Epithelial cell of proximal tubule (primary cell): ENCODE measurements at regions not wholly inside any gene's neighbourhood (a gene's known extent, or its start where the extent isn't known, plus 50 kb on each side); places are given as distances from the start of the nearest gene placed in this dataset.
"Not testable (repeated sequence)": the region's sequence is repeated elsewhere in the genome, so short reads cannot be mapped to it uniquely, and the experiment has no call there.

Experiments used
- DNase-seq: peaks from one replicate; pipeline ENCODE4 v3.0.0-alpha.2; 2011; ENCODE audit warnings: low read depth
- H3K4me3 ChIP-seq: 2 replicates; pipeline ENCODE4 v1.5.1; 2011; ENCODE audit warnings: low read depth, mild to moderate bottlenecking, low read length
- CTCF ChIP-seq: conservative IDR thresholded peaks from 2 replicates; pipeline ENCODE4 v1.5.1; 2012; ENCODE audit warnings: low read depth, mild to moderate bottlenecking, low read length

GRCh38 chr20:5390720-5391119, 74.0 kb upstream of the PROKR2 start:
- DNase-seq = no peak
- no peak for TF ChIP-seq CTCF
- no peak overlapping the region for H3K4me3 ChIP-seq

- not testable (repeated sequence) for DNase-seq, H3K4me3 ChIP-seq
These were observed 70.1 kb upstream of the PROKR2 start for GRCh38 chr20:5386846-5387245.

- not testable (repeated sequence) for DNase-seq, H3K4me3 ChIP-seq
These were observed 64.8 kb upstream of the PROKR2 start for GRCh38 chr20:5381527-5381926.

GRCh38 chr20:5377484-5377883, 60.7 kb upstream of the PROKR2 start:
- no peak for DNase-seq
- no peak overlapping the region for H3K4me3 ChIP-seq
- no peak for TF ChIP-seq CTCF

GRCh38 chr20:5376228-5376627, 59.5 kb upstream of the PROKR2 start:
- no peak for DNase-seq
- TF ChIP-seq CTCF = no peak
- H3K4me3 ChIP-seq = no peak overlapping the region

GRCh38 chr20:5374171-5374570, 57.4 kb upstream of the PROKR2 start:
- DNase-seq = no peak
- no peak overlapping the region for H3K4me3 ChIP-seq
- TF ChIP-seq CTCF = no peak

GRCh38 chr20:5372371-5372770, 55.6 kb upstream of the PROKR2 start:
- no peak for TF ChIP-seq CTCF

GRCh38 chr20:5369629-5370028, 52.9 kb upstream of the PROKR2 start:
- DNase-seq = no peak
- no peak for TF ChIP-seq CTCF

More at GRCh38 chr20:5372371-5372770, 55.6 kb upstream of the PROKR2 start:
- H3K4me3 ChIP-seq = no peak overlapping the region
- no peak for DNase-seq

More at GRCh38 chr20:5369629-5370028, 52.9 kb upstream of the PROKR2 start:
- H3K4me3 ChIP-seq = no peak overlapping the region
